Islet precursor cell (in vitro differentiated cells): ENCODE measurements at regions not wholly inside any gene's neighbourhood (a gene's known extent, or its start where the extent isn't known, plus 50 kb on each side); places are given as distances from the start of the nearest gene placed in this dataset.
A peak's percentile ranks its signal among the peaks of the same experiment; 100 is the strongest.
"Not testable (repeated sequence)": the region's sequence is repeated elsewhere in the genome, so short reads cannot be mapped to it uniquely, and the experiment has no call there.

Experiments used
- DNase-seq: peaks from one replicate; pipeline ENCODE4 v3.0.0-alpha.2; 2018

GRCh38 chr6:6924708-6925107, 183.1 kb upstream of the RREB1 start:
- no peak for DNase-seq

DNA sequence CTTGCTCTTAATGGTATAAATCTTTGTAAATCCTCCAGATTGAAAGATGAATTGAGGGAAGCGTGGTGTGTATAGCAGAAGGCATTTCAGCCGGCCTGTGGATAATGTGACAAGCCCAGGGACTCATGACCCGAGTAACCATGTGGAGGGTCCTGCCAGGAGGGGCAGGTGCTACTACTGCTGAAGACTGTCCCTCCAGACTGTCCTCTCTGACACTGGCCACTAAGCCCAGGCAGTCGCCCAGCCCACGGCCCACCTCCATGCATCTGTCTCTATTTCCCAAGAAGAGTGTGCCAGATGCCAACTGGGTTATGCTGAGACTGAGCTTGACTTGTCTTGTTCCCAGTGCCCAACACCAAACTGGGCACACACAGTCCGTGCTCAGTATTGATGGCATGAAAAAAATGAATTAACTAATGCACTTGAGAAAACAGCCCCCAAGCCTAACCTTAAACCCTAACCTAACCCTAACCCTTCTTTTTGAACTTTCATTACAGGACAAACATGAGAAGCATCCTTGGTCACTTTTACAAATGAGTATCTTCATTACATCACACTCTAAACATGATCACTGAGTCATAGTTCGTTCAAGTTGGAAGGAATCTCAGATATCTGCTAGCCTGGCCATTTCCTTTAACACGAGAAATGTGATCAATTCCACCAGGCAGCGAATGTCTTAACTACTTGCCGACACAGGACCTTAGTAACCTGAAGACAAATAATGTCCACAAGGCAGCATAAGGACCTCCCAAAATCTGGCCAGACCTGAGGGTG, 182.2 kb upstream of the RREB1 start:
- DNase-seq = peak; percentile 49

GRCh38 chr6:6926856-6927255, 180.9 kb upstream of the RREB1 start:
- DNase-seq = no peak

DNA sequence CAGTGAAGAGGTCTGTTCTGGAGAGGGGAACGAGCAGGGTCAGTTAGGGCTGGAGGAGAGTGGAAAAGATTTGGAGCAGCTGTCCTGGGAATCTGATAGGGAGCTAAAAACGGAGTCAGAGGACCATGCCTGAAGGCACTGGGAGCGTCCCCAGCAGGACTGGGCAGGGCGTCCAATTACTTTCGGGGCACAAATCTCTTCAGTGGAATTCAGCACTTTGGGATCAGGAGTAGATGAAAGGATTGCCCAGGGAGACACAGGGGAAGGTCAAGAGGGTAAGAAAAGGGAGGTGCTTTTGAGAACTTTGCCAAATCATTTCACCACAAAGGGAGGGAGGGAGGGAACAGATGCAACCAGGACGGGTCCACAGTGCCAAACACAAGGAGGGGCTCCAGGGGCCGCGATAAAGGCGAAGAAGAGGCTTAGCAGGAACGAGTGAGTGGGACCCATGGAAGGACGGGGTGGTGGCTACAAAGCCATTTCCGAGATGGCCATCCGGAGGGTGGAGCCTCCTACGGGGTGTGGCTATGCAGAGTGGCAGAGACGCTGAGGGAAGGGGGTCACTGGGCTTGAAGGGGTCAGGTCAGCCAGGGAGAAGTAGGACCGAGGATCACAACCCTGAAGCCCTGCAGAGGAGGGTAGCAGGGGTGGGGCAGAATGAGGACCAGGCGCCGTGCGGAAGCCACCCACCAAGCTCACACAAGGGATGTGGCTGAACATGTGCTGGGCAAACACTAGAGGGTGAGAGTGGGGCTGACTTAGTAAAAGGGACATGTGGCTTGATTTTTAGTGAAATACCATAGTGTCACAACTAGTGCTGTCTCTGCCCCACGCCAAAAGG, 180.0 kb upstream of the RREB1 start:
- DNase-seq = no peak

DNA sequence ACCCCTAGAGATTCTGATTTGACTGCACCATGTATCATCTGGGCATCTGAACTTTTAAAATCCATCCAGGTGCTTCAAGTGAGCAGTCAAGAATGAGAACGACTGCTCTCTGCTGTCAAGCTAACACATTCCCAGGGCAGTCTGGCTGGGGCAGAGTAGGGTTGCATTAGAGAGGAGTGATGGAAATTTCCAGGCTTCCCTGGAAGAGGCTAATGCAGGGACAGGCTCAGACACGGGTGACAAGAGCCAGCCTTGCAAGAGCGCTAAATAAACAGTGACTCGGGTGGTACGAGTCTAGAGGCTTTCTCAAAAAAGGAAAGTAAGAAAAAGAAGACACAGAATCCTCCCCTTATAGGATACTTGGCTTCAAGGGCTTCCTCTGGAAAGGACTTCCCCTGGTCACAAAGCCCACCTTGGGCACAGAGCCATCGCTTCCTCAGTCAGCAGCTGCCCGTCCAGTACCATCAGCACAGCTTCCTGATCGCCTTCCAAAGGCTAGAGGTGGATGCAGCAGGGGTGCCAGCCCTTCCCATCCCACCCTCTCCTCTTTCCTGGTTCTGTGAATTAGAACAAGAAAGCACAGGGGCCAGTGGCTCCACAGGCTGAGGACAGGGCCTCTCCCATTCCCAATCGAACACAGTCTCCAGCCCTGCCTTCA, 177.4 kb upstream of the RREB1 start:
- no peak for DNase-seq

DNA sequence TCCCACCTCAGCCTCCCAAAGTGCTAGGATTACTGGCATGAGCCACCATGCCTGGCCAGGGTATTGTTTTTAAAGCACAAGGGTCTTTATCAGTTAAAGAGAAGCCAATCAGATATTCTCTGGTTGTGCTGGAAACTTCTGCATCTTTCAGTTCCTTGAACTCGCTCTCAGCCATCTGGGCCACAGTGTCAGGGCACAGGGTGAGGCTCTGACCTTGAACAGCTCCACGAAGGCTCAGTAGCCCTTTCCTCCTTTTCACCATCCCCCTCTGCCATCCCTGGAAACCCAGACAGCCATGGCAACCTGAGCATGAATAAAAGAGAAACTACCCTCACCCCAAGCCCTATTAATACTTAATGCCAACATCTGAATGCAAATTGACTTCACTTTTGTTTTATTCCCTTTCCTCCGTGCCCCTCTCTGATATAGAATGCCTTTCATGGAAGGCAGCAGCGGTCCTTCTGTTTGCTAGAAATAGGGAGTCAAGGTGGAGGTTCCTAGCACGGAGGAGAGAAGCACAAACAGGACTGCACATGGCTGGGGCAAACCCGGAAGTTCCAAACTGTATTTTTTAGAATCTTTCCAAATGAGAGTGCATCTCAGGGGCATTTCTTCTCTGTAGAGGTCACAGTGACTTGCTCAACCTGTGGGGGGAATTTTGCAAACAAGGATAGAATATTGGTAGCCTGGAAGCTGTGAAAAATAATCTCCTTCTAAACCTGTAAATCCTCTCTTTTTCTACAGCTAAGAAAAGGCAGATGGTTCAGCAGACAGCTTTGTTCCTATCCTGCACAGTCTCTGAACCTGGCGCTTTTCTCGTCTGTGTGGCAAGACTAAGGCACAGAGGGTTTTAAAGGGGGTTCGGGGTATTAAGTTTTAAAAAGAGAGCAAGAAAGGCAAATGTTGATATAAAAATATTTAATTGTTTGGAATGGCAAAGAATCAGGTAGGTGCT, 176.4 kb upstream of the RREB1 start:
- no peak for DNase-seq

GRCh38 chr6:6932341-6932740, 175.4 kb upstream of the RREB1 start:
- DNase-seq = no peak

DNA sequence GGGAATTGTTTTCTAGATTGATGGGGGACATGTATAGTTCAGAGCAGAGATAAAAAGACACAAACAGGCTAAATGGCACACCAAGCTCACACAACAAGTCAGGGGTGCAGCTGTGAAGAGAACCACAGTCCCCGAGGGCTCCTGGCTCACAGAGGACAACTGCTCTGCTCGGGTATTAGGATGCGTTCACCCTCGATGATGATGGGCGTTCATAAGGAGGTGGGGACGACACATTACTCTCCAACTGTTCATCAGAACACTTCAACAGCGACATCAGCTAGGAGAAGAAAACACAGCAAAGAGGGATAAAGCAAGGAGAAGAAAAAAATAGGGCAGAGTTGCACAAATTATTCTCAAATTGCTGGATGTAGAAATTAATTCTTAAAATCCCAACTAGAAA, 174.8 kb upstream of the RREB1 start:
- DNase-seq = no peak

- DNase-seq = no peak
Observed at GRCh38 chr6:6940031-6941025, 167.4 kb upstream of the RREB1 start.

- no peak for DNase-seq
Observed at GRCh38 chr6:6941201-6941600, 166.6 kb upstream of the RREB1 start.

DNA sequence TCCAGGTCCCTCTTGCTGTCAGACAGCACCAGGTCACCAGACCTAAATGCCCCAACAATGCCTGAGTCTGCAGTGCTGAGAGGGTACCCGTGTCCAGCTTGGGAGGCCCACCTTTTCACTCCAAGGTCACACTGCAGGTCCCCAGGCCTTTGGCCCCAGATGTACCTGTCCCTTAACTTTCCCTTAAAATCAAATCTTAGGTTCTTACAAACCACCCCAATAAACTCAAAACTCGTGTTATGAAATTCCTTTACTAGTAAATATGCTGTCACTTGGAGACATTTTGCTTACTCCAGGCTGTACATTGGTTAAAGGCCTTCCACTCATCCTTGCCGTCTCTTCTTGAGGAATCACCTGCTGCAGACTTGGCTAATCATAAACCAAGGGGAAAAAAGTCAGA, 165.7 kb upstream of the RREB1 start:
- DNase-seq = no peak

DNA sequence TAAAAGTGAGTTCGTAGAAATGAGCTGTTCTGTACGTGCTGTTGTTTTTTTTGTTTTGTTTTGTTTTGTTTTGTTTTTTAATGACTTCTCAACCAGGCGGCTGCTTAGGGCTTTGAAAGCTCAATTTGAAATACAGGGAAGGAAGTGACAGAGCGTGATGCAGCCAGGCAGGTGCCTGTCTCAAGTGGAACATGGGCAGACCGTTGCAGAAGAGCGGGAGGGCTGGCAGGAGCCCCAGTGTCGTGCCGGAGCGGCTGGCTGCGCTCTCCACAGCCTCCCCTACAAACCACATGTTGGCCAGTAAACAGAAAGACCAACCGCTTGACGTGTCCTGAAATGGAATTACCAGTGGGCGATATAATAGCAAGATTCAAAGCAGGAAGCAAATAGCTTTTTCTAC, 164.9 kb upstream of the RREB1 start:
- no peak for DNase-seq

GRCh38 chr6:6943421-6943820, 164.3 kb upstream of the RREB1 start:
- no peak for DNase-seq

DNA sequence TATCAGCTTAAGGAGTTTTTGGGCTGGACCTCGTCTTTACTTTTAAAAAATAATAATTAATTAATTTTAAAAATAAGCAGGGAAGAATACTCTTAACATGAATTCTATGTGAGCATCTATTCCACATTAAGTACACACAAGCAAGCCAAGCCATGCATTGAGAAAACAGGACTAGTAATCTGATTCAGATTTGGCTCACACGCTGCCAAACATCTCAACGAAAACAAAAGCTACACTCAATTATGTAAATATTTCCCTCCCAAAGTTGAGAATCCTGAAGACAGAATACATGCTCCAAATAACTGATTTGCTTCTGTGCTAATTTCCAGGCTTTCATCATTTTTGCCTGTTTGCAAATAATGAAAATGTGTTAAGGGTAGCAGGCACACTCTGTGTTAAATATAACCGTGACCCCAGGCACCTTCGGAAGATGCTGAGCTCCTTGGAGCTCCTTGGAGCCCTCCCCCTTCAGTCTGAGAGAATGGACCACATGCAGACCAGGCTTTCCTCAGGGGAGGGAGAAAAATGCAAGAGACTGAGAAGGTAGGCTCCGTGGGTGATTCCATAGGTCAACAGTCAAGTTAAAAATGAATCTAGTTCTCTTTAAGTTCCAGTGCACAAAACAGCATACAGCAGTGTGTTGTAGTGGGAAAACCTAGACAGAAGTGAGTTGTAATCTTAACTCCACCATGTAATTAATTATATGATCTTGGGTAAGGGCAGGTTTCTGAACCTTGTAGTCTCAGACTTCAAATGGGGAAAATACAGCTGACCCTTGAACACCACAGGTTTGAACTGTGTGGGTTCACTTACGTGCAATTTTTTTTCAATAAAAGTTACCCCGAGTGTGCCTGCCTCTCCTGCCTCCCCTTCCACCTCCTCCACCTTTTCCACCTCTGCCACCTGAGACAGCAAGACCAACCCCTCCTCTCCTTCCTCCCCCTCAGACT, 161.3 kb upstream of the RREB1 start:
- DNase-seq = no peak

GRCh38 chr6:6950373-6951145, 157.2 kb upstream of the RREB1 start:
- DNase-seq = no peak

DNA sequence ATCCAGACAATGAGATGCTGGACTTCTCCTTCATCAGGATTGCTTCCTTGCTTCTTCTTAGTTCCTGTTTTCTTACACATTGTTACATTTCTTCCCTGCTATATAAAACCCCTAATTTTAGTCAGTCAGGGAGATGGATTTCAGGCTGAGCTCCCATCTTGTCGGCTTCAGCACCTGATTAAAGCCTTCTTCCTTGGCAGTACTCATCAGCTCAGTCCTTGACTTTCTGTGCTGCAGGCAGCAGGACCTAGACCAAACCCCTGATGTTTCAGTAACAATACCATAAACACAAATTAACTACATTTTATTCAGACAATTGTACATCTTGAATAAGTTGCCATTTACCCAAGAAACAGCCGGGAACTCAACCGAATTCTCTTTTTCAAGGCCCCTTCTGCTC, 156.4 kb upstream of the RREB1 start:
- DNase-seq = no peak

- no peak for DNase-seq
Observed at GRCh38 chr6:6952484-6952883, 155.3 kb upstream of the RREB1 start.

- not testable (repeated sequence) for DNase-seq
Observed at GRCh38 chr6:6952927-6953326, 154.8 kb upstream of the RREB1 start.

- peak; percentile 91 for DNase-seq
Observed at GRCh38 chr6:6960571-6961251, 147.1 kb upstream of the RREB1 start.
